MM.1S (cell line): ENCODE measurements at regions not wholly inside any gene's neighbourhood (a gene's known extent, or its start where the extent isn't known, plus 50 kb on each side); places are given as distances from the start of the nearest gene placed in this dataset.

Source experiments
- CTCF ChIP-seq: fragments of 300-600 bp; sonication (generic); IDR thresholded peaks from 2 replicates; pipeline ENCODE4 v1.5.1; 2016; ENCODE audit warnings: antibody characterized with exemption, low read length, mixed read lengths
- EZH2 ChIP-seq: fragments of 300-600 bp; sonication (generic); optimal IDR thresholded peaks from 2 replicates; pipeline ENCODE3; 2017; ENCODE audit warnings: low read depth, mild to moderate bottlenecking, antibody characterized with exemption, low read length, mixed read lengths

GRCh38 chr11:93089474-93090102 lies 108.2 kb downstream of the SLC36A4 start:
- TF ChIP-seq CTCF (peak; percentile 56), EZH2 (no peak)
